ENCODE measurements at regions not wholly inside any gene's neighbourhood (a gene's known extent, or its start where the extent isn't known, plus 50 kb on each side); places are given as distances from the start of the nearest gene placed in this dataset.

DNA sequence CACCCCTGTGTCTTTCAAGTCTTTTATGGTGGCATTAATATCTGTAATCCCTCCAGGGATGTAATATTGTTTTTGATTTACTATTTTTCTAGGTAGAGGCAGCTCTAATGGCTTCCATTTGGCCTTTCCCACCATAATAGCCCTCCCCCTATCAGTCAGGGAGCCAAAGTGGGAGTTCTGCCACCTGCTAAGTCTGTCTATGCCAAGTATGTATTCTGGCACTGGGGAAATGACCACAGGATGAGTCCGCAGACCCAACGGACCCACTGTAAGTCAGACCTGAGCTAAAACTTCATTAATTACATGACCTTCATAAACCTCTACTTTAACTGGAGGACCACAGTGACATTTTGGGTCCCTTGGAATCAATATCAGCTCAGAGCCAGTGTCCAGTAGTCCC, 77.1 kb downstream of the GBP6 start:
- TF ChIP-seq, protein P1, sequence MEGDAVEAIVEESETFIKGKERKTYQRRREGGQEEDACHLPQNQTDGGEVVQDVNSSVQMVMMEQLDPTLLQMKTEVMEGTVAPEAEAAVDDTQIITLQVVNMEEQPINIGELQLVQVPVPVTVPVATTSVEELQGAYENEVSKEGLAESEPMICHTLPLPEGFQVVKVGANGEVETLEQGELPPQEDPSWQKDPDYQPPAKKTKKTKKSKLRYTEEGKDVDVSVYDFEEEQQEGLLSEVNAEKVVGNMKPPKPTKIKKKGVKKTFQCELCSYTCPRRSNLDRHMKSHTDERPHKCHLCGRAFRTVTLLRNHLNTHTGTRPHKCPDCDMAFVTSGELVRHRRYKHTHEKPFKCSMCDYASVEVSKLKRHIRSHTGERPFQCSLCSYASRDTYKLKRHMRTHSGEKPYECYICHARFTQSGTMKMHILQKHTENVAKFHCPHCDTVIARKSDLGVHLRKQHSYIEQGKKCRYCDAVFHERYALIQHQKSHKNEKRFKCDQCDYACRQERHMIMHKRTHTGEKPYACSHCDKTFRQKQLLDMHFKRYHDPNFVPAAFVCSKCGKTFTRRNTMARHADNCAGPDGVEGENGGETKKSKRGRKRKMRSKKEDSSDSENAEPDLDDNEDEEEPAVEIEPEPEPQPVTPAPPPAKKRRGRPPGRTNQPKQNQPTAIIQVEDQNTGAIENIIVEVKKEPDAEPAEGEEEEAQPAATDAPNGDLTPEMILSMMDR (conservative IDR thresholded peaks at IDR 0.05; ENCODE audit: low read depth, low read length), result no peak
- TF ChIP-seq RFX5 (IDR thresholded peaks at IDR 0.05; ENCODE audit: low read depth, low read length) (no peak), RAD21 (IDR thresholded peaks at IDR 0.05; ENCODE audit: low read length) (no peak), POLR2A (IDR thresholded peaks at IDR 0.05; ENCODE audit: low read depth, low read length) (no peak), FOS (IDR thresholded peaks at IDR 0.05; ENCODE audit: low read depth, low read length) (no peak)
